Epithelial cell of esophagus (primary cell): ENCODE measurements at regions not wholly inside any gene's neighbourhood (a gene's known extent, or its start where the extent isn't known, plus 50 kb on each side); places are given as distances from the start of the nearest gene placed in this dataset.
A peak's percentile ranks its signal among the peaks of the same experiment; 100 is the strongest.

ENCODE experiments used
- DNase-seq: peaks from one replicate; pipeline ENCODE4 v3.0.0; 2010; ENCODE audit warnings: low read depth
- H3K4me3 ChIP-seq: 2 replicates; pipeline ENCODE4 v1.5.1; 2011; ENCODE audit warnings: mild to moderate bottlenecking, low read length, control low read depth
- CTCF ChIP-seq: IDR thresholded peaks from 2 replicates; pipeline ENCODE4 v1.5.1; 2011; ENCODE audit warnings: low read depth, mild to moderate bottlenecking, low read length, control low read depth, inconsistent platforms; ENCODE audit not compliant: insufficient read depth; ENCODE audit errors: missing control alignments

DNA sequence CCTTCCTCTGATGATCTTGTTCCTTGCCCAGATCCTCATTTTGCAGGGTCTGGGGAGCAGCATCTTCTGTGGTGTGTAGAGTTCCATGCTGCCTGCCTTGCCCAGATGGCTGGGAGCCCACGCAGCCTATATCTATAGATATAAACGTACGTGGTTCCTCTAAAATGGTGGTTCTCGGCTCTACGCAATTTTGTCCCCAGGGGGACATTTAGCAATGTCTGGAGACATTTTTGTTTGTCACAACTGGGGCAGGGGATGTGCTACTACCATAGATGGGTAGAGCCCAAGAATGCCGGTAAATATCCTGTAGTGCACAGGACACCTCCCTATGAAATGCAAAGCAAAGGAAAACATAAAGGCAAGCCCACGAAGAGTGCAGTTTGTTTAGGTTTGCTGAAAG, 98.4 kb upstream of the SPACA1 start:
- no peak for TF ChIP-seq CTCF
- DNase-seq = no peak
- no peak overlapping the region for H3K4me3 ChIP-seq

DNA sequence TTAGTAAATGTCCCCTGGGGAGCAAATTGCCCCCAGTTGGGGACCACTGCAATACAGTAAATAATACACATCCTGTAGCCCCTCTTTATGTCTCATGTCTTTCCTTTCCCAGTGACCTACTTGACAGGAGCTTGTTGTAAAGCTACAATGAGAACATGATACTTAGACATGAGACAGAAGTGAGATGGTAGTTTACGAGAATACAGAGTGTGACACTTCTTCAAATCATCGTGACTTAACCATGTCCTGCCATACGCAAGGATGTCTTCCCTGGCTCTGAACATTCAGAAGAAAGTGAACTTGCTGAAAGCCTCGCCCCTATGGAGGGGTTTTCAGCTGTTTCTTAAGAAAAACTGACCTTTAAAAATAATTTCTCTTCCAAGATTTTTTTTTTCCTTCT, 101.0 kb upstream of the SPACA1 start:
- H3K4me3 ChIP-seq = no peak overlapping the region
- DNase-seq = no peak
- no peak for TF ChIP-seq CTCF

DNA sequence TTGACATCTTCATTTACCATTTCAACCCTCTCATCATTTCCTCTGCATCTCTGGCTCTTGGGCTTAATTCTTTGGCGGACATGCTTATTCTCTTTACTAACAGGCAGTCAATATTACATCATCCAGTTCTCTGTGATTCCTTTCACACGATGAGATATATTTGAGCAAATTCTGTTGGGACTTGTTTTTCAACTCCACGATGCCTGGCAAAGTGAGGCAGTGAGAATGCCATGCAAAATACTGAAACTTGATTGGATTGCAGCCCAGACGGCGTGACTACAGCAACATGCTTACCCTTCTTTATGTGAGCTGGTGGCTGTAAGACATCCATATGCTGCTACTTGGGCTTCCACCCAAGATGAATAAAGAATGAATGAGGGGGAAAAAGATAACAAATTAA, 101.7 kb upstream of the SPACA1 start:
- TF ChIP-seq CTCF = no peak
- DNase-seq = peak; percentile 98
- H3K4me3 ChIP-seq = no peak overlapping the region

GRCh38 chr6:87945181-87945580, 102.5 kb upstream of the SPACA1 start:
- DNase-seq = peak; percentile 26

GRCh38 chr6:87944541-87944954, 103.1 kb upstream of the SPACA1 start:
- TF ChIP-seq CTCF = peak; percentile 28
- peak; percentile 99 for DNase-seq
- H3K4me3 ChIP-seq = no peak overlapping the region

More at GRCh38 chr6:87945181-87945580, 102.5 kb upstream of the SPACA1 start:
- no peak overlapping the region for H3K4me3 ChIP-seq
- TF ChIP-seq CTCF = no peak

DNA sequence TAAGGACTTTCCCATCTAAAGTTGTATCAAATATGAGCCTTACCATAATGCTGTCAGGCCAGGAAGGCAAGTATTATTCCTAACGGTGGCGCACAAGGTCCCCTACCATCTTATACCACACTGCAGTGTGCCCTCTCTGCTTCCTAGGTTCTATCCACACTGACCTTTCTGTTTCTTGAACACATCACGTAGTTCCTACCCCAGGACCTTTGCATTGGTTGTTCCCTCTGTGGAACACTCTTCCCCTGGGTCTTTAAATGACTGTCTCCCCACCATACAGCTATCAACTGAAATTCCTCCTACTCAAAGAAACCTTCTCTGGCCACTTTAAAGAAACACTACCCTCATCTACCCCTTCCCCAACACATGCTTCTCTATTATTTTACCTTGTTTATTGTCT, 104.5 kb upstream of the SPACA1 start:
- DNase-seq = no peak
- no peak overlapping the region for H3K4me3 ChIP-seq
- TF ChIP-seq CTCF = no peak

- H3K4me3 ChIP-seq = no peak overlapping the region
- peak; percentile 6 for DNase-seq
- TF ChIP-seq CTCF = no peak
Measured at GRCh38 chr6:87941556-87942358, 105.9 kb upstream of the SPACA1 start.
